Calu3 (cell line): ENCODE measurements at regions not wholly inside any gene's neighbourhood (a gene's known extent, or its start where the extent isn't known, plus 50 kb on each side); places are given as distances from the start of the nearest gene placed in this dataset.

Experiments
- BruUV-seq: library from RNA; stranded (reverse); fragments of 400-500 nt; replicated peaks from 2 replicates; lab custom pipeline; 2021; lab: Mats Ljungman, UMichigan
- CTCF ChIA-PET: fragments of 300-600 bp; sonication (Branson Sonifier 250); formaldehyde crosslinking; loops from one replicate; lab custom pipeline; 2022; ENCODE audit warnings: antibody characterized with exemption; lab: Charles Lee
- DNase-seq: peaks from one replicate; pipeline ENCODE4 v3.0.0; 2022
- H3K27ac Mint-ChIP-seq: one replicate; pipeline ENCODE4 v1.8.0; 2022; ENCODE audit warnings: mixed read lengths; ENCODE audit not compliant: unreplicated experiment
- H3K27me3 Mint-ChIP-seq: one replicate; pipeline ENCODE4 v1.8.0; 2022; ENCODE audit warnings: mixed read lengths; ENCODE audit not compliant: unreplicated experiment
- H3K36me3 Mint-ChIP-seq: one replicate; pipeline ENCODE4 v1.8.0; 2022; ENCODE audit warnings: mild to moderate bottlenecking, moderate library complexity, mixed read lengths; ENCODE audit not compliant: insufficient read depth, unreplicated experiment
- H3K4me1 Mint-ChIP-seq: one replicate; pipeline ENCODE4 v1.8.0; 2022; ENCODE audit warnings: mild to moderate bottlenecking, low read depth, mixed read lengths; ENCODE audit not compliant: unreplicated experiment
- H3K4me3 Mint-ChIP-seq: one replicate; pipeline ENCODE4 v1.8.0; 2022; ENCODE audit warnings: mild to moderate bottlenecking, low read depth, moderate library complexity, mixed read lengths; ENCODE audit not compliant: unreplicated experiment
- H3K9me3 Mint-ChIP-seq: one replicate; pipeline ENCODE4 v1.8.0; 2022; ENCODE audit warnings: low read depth, mixed read lengths; ENCODE audit not compliant: unreplicated experiment
- CTCF ChIP-seq: fragments of 200-600 bp; IDR thresholded peaks from one replicate; pipeline ENCODE4 v1.8.0; 2022; ENCODE audit warnings: antibody characterized with exemption; ENCODE audit not compliant: unreplicated experiment
- intact Hi-C: fragments of 100-400 bp; cut with micrococcal nuclease; formaldehyde crosslinking; loops from one replicate; pipeline ENCODE4 v1.10.0; 2022; ENCODE audit not compliant: unreplicated experiment

GRCh38 chr11:101363706-101364275, 220.0 kb downstream of the TRPC6 start:
- DNase-seq: no peak
- H3K4me3 Mint-ChIP-seq: no peak overlapping the region
- no peaks in the 10 kb centered on the region for H3K4me1 Mint-ChIP-seq
- CTCF ChIA-PET: no interaction called here
- peaks cover 20% of the 10 kb centered on the region for H3K27me3 Mint-ChIP-seq
- H3K9me3 Mint-ChIP-seq: peaks cover 5% of the 10 kb centered on the region
- no peak for TF ChIP-seq CTCF
- no TSS peak for BruUV-seq
- intact Hi-C loops: no loop called here
- H3K36me3 Mint-ChIP-seq: no peaks in the 10 kb centered on the region
- no peak overlapping the region for H3K27ac Mint-ChIP-seq

DNA sequence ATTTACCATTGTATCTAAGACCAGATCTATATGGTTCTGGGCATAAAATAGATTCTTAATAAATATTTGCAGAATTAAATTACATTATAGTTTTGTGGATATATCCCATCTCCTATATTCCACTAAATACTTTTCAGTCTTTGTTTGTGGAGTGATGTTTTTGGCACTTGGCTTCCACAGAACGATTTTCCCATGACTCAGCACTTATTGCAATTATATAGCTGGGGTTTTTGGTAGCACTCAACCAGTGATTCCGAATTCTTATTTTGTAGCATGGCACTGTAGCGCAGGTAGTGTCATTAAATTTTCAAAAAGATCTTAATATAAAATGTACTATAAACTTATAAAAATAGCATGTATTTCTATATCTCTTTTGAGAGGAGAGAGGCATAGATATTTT, 221.2 kb downstream of the TRPC6 start:
- peaks cover 10% of the 10 kb centered on the region for H3K27me3 Mint-ChIP-seq
- H3K4me3 Mint-ChIP-seq: no peak overlapping the region
- intact Hi-C loops: no loop called here
- H3K36me3 Mint-ChIP-seq: no peaks in the 10 kb centered on the region
- no peaks in the 10 kb centered on the region for H3K4me1 Mint-ChIP-seq
- H3K9me3 Mint-ChIP-seq: peaks cover 3% of the 10 kb centered on the region
- TF ChIP-seq CTCF: no peak
- DNase-seq: no peak
- no TSS peak for BruUV-seq
- CTCF ChIA-PET: no interaction called here
- no peak overlapping the region for H3K27ac Mint-ChIP-seq

DNA sequence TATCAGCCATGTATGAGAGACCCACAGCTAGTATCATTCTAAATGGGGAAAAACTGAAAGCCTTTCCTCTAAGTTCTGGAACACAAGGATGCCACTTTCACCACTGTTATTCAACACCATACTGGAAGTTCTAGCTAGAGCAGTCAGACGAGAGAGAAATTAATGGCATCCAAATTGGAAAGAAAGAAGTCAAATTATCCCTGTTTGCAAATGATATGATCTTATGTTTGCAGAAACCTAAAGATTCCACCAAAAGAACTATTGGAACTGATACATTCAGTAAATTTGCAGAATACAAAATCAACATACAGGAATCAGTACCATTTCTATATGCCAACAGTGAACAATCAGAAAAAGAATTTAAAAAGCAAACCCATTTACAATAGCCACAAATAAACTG, 226.0 kb downstream of the TRPC6 start:
- Mint-ChIP-seq H3K27me3 (no peaks in the 10 kb centered on the region), H3K9me3 (no peaks in the 10 kb centered on the region), H3K4me1 (no peaks in the 10 kb centered on the region), H3K36me3 (no peaks in the 10 kb centered on the region), H3K27ac (no peak overlapping the region), H3K4me3 (no peak overlapping the region)
- TF ChIP-seq CTCF: no peak
- no peak for DNase-seq
- CTCF ChIA-PET: no interaction called here
- intact Hi-C loops: no loop called here
- BruUV-seq: no TSS peak

DNA sequence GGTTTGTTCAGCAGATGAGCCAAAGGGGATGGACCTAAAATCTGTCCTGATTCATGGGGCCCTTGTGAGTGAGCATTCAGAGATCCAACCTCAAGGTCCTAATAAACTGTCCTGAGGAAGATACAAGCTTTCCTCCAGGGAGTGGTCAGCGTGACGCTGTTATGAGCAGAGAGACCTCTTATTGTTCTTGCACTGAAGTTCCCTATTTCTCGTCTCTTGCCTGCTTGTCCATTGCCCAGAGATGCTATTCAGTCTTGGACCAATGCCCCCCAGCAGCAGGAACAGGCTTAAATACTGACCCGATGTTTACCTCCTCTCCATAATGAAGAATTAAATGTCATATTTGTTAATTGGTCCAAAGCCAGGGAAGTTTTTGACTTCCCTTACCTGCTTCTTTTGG, 225.2 kb upstream of the PGR start:
- Mint-ChIP-seq H3K27me3 (no peaks in the 10 kb centered on the region), H3K27ac (no peak overlapping the region), H3K4me1 (no peaks in the 10 kb centered on the region), H3K4me3 (no peak overlapping the region), H3K9me3 (no peaks in the 10 kb centered on the region), H3K36me3 (no peaks in the 10 kb centered on the region)
- intact Hi-C loops: no loop called here
- no peak for TF ChIP-seq CTCF
- DNase-seq: no peak
- CTCF ChIA-PET: interaction anchor here (0.7 kb wide), 1 partner anchor 738 kb away, joined by 3 read pairs; no protein-coding TSS in a partner anchor
- no TSS peak for BruUV-seq
